HG03064 (cell line): ENCODE measurements at regions not wholly inside any gene's neighbourhood (a gene's known extent, or its start where the extent isn't known, plus 50 kb on each side); places are given as distances from the start of the nearest gene placed in this dataset.

Experiments used
- ATAC-seq: cut with Tn5 transposase; IDR thresholded peaks from one replicate; pipeline ENCODE4 v1.9.1; 2021; ENCODE audit warnings: low read depth; ENCODE audit not compliant: unreplicated experiment

DNA sequence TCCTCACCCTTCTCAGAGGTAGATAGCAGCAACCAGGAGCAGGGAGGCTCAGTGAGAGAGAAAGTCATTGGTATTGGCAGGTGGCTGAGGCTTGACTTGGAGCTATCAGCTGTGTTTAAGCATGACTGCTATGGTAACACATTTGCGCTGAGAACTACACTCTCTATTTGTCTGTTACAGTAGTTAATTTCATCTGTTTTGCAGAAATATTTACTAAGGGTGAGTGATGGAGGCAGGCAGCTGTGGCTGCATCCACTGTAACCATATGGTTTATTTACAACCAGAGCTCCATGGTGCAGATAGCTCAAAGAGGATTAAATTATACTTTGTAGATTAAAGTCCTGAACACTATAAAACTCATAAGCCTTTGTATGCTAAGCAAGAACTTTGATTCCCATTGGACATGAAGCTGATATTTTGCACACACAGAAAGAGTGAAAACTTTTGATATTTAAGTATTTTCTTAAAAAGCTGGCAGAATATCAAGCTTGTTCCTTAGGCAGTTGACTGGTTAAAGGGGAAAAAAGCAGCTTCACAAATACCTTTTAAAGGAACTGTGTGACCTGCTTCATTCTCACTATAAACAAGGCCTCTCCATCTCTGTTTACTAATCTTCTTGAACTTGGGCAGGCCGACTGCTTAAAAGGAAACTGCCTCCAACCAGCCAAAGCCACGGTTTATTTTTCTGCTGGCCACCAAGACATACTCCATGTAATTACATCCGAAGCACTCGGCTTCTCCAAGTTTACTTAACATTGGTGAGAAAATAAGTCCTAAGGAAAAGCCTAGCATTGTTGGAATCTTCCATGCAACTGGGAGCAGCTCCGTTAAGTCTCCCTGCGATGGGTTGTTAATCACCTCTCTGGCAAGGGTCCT lies 299.8 kb upstream of the ZFHX3 start:
- ATAC-seq, result no peak

DNA sequence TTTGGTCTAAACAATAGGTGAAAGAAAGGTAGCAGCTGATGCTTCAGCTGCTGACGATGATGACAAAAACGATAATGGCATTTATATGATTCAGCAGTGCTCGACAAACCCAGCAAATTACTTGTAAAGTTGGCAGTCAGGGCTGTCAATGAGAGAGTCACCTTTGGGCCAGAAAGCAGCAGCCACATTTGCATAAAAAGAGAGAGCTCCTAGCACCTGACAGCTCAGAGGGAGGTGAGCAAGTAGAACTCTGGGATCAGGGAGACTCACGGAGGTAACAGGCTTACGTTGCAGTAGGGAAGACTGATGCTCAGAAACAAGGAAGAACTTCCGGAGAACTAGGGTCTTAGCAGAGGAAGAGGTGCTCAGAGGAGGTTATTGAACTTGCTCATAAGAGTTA lies 291.9 kb upstream of the ZFHX3 start:
- no peak for ATAC-seq

DNA sequence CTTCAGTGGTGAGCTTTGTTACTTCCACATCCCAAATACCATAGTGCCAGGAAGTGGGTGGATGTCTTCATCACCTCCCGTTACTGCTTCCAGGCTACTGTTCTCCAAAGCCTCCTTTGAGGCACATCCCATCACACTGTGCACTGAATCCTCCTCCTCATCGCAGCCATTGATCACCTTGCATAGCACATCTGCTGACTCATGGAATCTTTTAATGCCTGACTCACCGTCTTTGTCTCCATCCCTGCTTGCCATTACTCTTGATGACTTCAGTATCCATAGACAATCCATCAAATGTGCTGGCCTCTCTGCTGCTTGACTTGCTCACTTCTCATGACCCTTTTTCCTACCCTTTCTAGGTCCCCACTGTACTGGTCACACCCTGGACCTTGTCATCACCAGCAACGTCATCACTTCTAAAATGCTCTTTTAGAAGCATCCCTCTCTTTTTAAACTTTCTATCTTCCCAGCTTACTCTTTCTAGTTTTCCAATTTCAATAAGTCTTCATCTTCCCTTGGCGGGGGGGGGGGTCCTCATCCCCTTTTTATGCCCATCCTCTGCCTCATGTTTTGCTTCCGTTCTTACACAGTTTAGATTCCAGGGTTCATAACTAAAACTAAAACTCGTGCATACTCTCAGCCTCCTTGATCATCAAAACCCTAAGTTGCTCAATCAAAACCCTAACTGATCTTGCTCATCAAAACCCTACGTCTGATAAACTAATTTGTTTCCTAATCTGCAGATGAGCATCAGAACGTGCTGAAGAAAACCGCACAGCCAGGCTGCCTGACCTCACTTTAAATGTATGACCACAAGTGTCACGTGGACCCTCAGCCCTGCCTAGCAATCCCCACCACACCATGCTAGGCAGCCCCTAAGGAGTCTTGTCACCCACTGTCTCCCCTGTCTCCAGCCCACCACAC lies 289.7 kb upstream of the ZFHX3 start:
- no peak for ATAC-seq

DNA sequence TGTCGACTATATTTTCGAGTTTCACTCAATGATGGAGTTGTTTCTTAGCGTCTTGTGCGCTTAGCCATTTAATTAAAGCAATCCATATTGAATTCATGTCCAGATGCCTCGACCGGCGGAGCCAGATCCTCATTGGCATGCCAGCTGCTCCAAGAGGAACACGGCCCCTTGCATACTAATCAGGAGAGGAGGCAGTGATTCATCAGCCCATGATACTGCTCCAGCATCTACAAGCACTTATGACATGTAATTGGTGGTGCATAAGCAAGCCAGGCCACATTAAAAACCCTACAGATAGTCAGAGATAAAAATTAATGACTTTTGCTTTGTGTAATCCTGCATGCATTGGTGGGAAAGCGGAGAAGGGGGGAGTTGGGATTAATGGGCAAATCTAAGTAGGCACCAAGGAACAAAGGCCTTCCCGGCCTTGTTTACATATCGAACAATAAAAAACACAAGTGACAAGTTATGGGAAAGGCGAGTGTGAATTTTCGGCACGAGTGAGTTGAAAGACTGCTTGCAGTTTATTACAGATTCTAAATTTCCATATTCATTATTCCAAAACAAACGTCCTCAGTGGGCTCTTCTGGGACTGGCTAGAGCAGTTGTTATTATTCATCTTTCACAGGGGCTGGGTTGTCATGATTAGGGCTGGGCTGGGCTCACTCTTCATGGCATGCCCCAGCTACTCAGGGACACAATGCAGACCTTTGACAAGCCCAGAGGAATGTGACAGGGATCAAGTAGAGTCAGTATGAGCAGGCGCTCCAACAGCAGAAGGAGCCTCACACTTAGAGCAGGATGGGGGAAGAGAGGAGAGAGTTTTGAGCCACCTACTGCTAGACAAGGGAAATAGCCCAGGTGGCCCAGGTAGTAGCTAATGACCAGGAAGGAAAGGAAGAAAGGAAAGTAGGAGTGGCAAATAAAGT lies 281.7 kb upstream of the ZFHX3 start:
- ATAC-seq, result no peak

DNA sequence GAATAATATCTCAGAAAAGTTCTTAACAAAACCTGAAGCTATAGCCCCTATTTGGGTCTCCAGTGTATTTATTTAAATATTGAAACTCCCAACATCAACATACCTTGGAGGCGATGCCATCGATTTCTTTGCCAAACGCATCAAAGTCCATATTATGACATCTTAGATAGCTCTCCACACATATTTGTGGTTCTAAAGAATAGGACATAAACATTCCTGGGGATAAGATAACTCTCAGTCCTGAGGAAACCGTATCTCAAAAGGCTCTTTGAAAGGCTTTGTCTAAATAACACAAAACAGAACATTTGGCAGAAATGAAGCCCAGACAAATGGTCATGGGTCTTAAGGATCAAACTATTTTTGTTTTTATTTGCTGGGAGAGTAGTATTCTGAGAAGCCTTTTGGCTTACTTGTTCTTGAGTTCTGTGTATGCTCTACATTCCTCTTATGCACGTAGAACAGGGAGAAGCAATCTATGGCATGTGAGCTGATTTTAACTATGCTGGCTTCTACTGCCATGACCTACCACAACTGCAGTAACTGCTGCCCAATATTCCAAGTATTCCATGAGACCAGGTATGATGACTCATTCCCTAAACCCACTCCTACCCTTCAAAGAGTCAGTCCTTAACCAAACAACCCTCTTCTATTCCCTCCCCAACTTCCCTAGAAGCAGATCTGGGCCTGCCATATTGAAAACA lies 279.0 kb upstream of the ZFHX3 start:
- ATAC-seq, result no peak

DNA sequence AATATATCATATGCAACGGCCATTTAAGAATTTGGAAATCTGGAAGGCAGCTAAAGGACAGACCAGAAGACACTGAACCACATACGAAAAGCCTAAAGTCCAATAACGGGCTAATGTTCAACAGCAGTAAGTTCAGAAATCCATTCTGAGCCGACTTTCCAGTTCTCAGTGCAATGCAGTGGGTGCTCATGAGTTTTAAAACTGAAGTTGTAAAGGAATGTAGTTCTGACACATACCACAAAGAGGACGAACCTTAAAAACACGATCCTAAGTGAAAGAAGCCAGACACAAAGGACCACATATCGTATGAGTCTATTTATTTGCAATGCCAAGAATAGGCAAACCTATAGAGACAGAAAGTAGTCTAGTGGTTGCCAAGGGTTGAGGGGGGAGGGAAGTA lies 278.3 kb upstream of the ZFHX3 start:
- no peak for ATAC-seq

DNA sequence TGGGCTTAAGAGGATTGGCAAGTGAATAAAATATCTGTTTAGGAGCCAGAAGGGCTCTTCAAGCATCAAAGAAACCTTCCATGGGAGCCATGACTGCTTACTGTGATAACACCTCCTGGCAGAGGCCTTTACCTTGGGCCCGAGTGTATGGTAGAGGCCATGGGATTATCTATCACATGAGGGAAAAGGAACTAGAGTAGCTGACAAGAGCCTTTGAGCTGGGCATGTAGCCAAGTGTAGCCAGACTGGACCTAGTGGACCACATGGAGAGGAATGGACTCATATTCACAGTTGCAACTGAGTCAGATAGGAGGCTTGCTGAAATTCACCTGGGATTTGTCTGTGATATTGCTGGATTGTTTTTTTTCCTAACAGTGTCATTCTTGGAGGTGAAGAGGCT lies 276.0 kb upstream of the ZFHX3 start:
- ATAC-seq, result no peak

DNA sequence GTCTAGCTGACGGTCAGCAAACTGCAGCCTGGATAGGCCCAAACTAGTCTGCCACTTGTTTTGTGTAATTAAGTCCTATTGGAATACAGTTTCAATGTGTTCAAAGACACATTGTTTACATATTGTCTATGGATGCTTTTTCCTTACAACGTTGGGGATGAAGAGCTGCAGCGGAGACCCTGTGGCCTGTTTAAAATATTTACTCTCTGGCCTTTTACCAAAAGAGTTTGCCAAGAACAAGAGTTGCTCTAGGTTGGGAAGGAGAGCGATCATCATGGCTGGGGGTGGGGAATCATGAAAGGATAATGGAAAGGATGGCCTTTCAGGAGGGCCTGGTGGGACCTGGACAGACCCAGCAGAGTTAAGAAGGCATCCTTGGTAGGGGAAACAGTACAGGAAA lies 274.9 kb upstream of the ZFHX3 start:
- ATAC-seq, result no peak

DNA sequence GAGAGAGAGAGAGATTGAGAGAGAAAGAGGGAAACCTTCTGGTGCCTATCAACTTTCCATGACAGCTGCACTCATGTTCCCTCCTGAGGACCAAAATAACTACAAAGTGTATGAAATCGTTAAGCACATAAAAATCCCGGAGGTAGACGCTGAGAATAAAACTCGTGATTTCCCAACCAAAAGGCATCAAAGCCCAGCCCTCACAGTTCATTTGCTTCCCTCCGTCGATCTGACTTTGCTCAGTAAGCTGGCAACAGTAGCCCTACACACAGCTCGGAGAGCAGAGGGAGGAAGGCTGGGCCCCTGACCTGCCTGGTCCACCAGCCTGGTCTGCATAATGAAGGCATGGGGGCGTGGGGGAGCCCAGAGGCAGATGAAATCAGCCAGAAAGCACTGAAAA lies 273.9 kb upstream of the ZFHX3 start:
- no peak for ATAC-seq

DNA sequence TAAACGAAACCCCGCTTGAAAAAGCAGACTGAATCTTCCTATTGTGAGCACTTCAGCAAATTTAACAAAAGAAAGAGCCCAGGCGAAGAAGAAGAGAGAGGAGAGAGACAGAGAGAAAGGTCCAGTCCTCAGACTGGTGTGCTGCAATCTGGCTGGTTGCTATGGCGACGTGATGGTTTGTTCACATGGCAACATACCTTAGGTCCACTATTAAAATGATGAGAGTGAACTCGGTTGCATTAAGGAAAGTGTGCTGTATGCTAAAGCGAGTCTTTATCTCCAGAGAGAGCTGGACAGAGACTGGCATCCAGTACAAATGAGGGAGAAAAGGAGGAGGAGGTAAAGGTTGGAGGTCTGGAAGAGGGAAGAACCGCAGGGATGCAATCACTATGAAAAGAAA lies 271.8 kb upstream of the ZFHX3 start:
- no peak for ATAC-seq

DNA sequence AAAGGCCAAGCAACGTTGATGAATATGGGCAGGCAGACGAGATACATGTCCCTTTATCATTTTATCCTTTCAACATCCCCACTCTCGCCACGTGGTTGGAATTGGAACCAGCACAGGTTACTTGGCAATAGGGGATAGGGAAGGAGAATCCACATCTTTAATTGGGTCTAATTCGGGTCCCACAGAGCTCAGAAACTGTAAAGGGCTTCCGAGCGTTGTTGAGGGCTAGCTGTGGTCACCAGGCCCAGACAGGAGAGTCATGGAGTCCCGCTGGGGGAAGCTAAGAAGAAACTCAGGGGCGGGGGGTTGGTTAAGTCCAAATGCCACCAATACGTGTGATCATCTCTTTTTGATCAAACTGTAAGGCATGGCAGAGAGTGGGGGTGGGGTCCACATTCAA lies 271.3 kb upstream of the ZFHX3 start:
- no peak for ATAC-seq

DNA sequence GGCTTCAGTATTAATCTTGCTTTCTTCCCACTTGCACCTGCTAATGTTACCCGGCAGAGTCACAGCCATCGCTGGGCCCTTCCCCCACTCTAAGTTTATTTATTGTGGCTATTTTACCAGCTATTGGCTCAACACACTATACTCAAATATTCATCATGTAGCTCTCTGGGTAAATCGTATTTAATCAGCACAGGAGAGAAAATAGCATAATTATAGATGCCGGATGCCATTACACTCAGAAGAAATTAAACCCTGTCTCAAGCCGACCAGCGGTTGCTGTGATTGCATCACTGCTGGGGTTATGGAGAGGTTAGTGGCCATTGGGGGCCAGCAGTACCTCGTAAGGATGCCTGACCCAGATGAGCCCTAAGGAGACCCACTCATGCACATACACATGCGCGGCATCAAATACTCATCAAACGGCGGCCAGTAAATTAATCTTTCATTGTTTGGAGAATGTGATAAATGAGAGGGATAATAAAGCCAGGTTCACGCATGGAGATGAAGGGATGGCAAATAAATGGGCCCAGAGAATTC lies 269.5 kb upstream of the ZFHX3 start:
- ATAC-seq, result no peak

DNA sequence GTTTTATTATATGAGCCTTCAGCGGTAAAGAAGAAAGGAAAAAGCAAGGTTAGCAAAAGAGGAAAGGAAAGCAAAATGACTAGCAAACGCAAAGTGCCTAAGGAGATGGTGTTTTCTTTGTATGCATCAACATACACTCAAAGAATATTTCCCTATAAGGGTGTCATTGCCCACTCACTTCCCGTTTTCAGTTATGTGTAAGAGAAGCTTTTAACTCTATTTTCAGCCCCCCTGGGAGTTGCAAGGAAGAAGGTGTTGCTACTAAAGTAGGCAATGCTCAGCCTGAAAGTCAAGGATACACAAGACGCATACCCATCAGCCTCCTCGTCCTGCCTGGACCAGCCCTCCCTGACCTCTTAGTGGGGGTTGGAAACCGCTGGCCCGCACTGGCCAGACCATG lies 267.7 kb upstream of the ZFHX3 start:
- ATAC-seq, result peak; percentile 73

DNA sequence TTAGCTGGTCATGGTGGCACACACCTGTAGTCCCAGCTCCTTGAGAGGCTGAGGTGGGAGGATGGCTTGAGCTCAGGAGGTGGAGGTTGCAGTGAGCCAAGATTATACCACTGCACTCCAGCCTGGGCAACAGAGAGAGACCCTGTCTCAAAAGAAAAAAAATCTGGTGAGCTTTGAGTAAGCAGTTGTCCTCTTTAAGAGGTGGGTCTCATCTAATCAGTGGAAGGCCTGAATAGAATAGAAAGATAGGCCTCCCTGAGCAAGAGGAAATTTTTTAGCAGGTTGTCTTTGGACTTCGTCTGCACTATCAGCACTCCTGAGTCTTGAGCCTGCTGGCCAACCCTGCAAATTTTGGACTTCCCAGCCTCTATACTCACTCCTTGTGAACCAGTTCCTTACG lies 266.0 kb upstream of the ZFHX3 start:
- no peak for ATAC-seq

DNA sequence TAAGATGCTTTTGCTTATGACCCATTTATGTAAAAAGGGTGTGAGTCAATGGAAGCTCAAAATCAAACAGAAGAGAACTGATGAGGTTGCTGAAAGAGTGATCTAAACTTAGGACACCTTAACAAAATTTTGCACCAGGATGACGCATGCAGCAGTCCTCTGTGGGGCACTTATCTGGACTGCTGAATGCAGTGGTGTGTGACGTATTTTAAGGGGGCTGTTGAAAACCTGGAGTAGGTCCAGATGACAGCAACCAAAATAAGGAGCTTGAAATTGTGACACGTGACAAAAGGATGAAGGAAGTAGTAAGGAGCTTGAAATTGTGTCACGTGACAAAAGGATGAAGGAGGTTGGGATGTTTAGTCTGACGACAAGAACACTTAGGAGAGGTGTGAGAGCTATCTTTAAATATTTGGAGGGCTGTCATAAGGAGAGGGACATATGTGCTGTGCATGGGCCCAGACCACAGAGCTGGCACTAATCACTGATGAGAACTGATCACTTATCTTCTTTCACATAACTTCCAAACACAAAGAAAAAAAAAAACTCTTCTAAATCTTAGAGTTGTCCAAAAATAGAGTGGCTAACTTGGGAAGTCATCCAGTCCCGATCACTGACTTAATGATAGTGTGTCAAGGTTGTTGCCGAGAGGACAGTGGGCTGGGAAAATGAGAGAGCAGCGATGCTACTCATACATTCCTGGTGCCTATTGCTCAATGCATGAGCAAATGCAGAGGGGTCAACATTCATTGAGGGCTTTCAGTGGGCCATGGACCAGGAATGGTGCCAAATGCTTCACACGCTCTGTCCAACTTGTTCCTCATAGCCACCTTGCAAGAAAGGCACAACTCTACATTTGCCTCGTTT lies 264.2 kb upstream of the ZFHX3 start:
- no peak for ATAC-seq

DNA sequence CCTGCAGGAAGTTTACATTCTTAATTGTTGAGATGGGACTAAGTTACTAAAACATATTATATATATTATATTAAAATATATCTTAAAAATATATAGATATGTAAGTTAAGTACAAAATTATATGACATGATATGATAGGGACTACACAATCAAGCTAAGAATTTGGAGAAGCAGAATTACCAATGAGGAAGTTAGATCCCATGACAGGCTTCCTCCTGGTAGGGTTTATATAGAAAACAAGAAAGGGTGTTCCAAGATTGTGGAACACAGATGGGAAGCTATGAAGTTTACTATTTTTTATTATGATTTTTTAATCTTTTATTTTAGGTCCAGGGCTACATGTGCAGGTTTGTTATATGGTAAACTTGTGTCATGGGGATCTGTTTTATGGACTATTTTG lies 260.8 kb upstream of the ZFHX3 start:
- ATAC-seq, result no peak

DNA sequence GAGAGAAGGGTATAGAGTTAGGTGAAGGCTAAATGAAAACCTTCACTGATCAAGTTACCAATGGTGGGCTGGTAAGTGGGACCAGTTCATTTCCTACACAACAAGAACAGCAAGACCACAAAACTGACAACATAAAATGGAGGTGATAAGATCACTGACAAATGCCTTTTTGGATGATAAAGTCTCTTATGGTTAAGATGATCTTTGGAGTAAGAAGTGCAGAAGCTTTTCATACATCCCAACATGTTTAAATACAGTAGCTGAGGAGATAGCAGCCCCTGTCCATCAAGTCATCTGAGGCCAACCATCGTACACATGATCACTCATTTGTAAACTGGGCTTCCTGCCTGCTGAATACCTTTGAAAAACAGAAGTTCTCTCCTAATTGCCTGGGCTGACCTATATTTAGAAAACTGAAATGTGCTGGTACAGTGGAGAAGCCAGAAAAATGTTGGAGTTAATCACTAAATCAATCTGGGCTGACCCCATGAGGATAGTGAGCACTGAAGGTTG lies 259.0 kb upstream of the ZFHX3 start:
- ATAC-seq, result no peak

DNA sequence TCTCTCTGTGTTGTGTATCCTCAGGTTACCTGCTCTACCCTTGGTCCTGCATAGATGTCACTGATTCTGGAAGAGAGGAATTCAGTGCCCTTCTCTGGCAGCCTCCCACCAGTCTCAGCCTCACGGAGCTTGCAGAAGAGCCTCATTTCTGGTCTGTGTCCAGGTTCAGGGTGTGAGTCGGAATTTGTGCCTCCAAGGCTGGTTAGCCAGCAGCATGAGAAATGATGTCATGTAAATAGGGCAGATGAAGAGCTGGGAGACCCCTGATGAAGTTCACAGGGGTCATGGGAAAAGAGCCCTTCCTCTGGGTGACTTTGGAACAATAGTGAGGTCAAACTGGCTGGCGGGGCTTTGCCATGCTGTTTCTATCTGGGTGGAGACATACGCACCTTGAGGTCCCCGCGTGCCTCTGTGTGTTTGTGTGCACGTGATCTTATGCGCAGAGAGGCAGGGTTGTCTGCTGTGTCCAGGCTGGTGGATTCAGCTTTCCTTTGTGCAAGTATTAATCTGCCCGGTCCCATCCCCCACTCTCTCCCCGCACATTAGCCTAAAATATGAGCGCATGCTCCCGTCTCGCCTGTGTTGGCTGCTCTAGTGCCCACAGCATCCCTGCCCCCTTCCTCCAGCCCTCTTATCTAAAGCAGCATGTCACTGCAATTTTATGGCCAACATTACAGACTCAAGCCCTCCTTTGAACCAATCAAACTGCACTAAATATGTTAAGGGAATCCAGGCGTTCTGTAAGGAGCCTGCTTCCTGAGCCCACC lies 256.3 kb upstream of the ZFHX3 start:
- no peak for ATAC-seq
